GM21529 (cell line): ENCODE measurements at regions not wholly inside any gene's neighbourhood (a gene's known extent, or its start where the extent isn't known, plus 50 kb on each side); places are given as distances from the start of the nearest gene placed in this dataset.
"Not testable (repeated sequence)": the region's sequence is repeated elsewhere in the genome, so short reads cannot be mapped to it uniquely, and the experiment has no call there.

ENCODE experiments used
- ATAC-seq: cut with Tn5 transposase; IDR thresholded peaks from one replicate; pipeline ENCODE4 v1.9.1; 2021; ENCODE audit not compliant: unreplicated experiment

GRCh38 chr11:135015966-135016365, 603.9 kb upstream of the B3GAT1 start:
- ATAC-seq, result no peak

DNA sequence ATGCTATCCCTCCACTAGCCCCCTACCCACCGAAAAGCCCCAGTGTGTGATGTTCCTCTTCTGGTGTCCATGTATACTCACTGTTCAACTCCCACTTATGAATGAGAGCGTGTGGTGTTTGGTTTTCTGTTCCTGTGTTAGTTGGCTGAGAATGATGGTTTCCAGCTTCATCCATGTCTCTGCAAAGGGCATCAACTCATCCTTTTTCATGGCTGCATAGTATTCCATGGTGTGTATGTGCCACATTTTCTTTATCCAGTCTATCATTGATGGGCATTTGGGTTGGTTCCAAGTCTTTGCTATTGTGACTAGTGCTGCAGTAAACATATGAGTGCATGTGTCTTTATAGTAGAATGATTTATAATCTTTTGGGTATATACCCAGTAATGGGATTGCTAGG, 599.3 kb upstream of the B3GAT1 start:
- ATAC-seq, result not testable (repeated sequence)

DNA sequence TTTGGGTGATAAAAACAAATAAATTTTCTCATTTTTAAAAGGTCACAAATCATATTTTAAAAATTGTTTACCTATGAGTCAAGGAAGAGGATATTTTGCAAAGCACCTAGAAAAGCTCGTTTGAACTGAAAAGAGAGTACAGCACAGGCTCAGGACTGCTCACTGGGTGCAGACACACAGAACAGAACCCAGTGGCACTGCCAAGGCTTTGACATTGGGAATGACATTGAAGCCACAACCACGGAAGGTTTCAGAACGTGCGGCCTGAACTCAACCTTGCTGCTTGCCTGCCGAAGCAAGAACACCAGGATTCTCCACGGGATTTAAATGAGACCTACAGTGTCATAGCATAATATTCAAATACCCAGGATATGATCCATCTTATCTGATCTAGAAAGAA, 597.1 kb upstream of the B3GAT1 start:
- ATAC-seq, result no peak

DNA sequence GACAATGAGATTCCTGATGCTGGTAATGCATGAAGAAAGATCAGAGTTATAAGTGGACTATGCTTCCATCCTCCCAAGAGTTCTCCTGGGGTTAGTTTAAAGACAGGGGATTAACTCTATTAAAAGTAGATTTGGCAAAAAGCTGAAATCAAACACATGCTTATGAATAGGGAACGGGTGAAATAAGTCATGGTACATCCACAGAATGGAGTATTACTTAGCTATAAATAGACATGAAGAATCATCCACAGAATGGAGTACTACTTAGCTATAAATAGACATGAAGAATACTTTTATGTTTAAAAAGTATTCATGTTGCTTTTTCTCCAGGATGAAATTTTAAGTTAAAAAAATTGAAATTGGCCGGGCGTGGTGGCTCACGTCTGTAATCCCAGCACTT, 596.4 kb upstream of the B3GAT1 start:
- ATAC-seq, result no peak

DNA sequence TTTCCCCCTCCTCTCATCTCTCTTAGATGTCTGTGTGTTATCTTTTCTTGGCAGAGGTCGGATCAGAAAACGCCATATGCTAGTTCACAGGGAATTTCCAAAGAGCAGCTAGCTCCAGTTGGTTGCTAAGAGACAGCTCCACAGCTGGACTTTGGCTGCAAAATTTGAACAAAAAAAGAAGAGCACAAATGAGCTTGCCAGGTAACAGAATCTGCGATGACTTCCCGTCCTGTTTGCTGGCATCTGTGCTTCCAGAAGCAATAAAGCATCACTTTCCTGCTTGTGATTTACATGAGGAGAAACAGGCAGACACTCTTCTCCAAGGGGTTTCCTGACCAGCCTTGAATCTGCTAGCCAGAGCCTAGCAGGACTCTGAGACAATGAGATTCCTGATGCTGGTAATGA, 596.0 kb upstream of the B3GAT1 start:
- no peak for ATAC-seq

- no peak for ATAC-seq
Measured at GRCh38 chr11:135006800-135007199, 594.8 kb upstream of the B3GAT1 start.

- no peak for ATAC-seq
Measured at GRCh38 chr11:135004495-135004894, 592.5 kb upstream of the B3GAT1 start.

GRCh38 chr11:135002236-135002635, 590.2 kb upstream of the B3GAT1 start:
- no peak for ATAC-seq

GRCh38 chr11:135001581-135001980, 589.5 kb upstream of the B3GAT1 start:
- no peak for ATAC-seq

DNA sequence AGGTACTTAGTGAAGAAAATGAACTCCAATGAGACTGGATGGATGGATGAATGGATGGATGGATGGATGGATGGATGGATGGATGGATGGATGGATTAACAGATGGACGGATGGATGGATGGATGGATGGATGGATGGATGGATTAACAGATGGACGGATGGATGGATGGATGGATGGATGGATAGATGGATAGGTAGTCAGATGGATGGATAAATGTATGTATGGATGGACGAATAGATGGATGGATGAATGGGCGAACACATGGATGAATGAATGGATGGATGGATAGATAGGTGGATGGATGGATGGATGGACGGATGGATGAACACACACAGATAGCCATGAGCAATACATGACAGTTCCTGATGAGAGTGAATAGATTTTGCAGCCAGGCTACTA, 589.0 kb upstream of the B3GAT1 start:
- not testable (repeated sequence) for ATAC-seq

GRCh38 chr11:134999590-134999989, 587.5 kb upstream of the B3GAT1 start:
- no peak for ATAC-seq

GRCh38 chr11:134997652-134998320, 585.7 kb upstream of the B3GAT1 start:
- ATAC-seq, result no peak

DNA sequence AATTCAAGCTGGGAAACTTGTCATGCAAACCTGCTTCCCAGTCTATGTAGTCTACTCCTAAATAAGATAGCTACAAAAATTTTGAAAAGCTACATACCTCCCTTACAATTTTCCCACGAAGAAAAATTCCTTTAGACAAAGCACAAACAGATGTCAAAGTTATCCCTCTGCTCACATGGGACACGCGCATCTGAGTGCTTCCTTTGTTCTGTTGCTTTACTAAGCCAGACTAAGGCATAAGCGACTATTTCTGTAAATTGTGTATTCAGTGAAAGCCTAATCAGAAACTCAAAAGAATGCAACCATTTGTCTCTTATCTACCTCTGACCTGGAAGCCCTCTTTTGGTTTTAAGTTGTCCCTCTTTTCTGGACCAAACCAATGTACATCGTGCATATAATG, 583.7 kb upstream of the B3GAT1 start:
- ATAC-seq, result no peak

GRCh38 chr11:134994431-134994830, 582.4 kb upstream of the B3GAT1 start:
- ATAC-seq, result no peak

- ATAC-seq, result no peak
Measured at GRCh38 chr11:134993691-134994243, 581.7 kb upstream of the B3GAT1 start.

- ATAC-seq, result no peak
Measured at GRCh38 chr11:134992981-134993380, 580.9 kb upstream of the B3GAT1 start.

GRCh38 chr11:134988495-134988894, 576.5 kb upstream of the B3GAT1 start:
- ATAC-seq, result no peak

GRCh38 chr11:134987822-134988221, 575.8 kb upstream of the B3GAT1 start:
- no peak for ATAC-seq

- ATAC-seq, result no peak
Measured at GRCh38 chr11:134987223-134987768, 575.3 kb upstream of the B3GAT1 start.

DNA sequence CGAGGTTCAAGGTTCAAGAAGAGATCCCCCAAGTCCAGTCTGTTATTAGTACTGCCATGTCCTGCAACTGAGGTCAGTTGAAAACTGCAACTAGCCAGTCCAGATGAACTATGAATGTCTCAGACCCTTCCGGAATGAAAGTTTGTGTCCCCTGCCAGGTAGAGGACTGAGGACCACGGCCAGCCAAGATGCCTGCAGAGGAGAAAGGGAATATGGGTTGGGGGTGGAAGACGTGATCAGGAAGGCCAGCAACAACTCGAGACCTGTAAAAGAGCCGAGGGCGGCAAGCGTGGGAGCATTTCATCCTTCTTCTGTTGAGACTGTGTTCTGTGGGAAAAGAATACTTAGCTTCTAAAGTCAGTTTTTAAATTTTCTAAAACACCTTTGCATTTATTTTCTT, 572.4 kb upstream of the B3GAT1 start:
- ATAC-seq, result no peak

DNA sequence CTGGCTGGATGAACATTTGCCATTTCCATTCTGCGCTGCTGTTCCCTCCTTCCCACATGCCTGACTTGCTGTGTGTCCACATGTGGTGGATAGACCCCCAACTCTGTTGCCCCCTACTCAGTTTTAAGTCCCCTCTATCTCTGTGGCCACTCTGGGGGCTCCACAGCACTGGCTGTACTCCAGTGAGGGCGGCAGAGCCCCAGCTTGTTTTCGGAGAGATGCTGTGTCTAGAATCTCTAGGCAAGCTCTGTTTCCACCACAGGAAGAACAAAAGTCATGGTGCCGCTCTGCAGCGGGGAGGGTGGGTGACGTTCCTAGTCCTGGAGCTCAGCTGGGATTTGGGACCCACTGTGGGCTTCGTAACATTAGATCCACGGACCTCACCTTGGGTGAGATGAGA, 570.4 kb upstream of the B3GAT1 start:
- ATAC-seq, result not testable (repeated sequence)

DNA sequence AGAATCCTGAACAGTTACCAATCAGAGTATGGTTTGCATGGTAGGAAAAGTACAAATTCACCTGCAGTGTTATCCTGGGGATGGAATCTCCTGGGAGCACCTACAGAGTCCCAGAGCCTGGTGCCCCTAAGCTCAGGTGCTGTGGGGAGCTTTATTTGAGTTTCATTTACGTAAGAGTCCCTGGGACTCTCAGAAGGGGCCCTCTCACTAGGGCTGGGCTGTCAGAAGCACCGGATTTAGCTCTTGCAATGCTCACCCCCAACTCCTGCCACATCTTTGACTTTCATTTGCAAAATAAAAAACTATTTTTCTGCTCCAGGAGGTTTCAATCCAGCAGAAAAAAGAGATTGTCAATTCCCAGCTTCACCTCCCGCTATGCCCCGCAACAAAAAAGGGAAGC, 569.8 kb upstream of the B3GAT1 start:
- no peak for ATAC-seq
